ENCODE measurements at regions not wholly inside any gene's neighbourhood (a gene's known extent, or its start where the extent isn't known, plus 50 kb on each side); places are given as distances from the start of the nearest gene placed in this dataset.

DNA sequence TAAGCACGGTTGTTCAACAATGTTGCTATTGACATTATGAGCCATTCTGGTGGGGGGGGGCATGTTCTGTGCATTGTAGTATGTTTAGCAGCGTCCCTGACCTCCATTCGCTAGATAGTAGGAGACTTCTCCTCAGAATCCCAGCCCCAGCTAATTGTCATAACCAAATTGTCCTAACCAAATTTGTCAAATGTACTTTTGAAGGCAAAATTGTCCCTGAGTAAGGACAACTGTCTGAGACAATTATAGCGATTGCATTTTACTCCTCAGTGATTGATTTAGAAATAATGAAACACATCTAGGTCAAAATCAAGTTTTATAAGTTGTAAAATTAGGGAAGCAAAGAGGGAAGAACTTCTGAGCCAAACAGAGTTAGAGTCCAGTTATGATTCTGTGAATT, 541.8 kb upstream of the CHORDC1 start:
- 100% methylated on average over 1 of the region's 4 CpGs for WGBS (ENCODE audit: insufficient coverage, low lambda C conversion rate)

DNA sequence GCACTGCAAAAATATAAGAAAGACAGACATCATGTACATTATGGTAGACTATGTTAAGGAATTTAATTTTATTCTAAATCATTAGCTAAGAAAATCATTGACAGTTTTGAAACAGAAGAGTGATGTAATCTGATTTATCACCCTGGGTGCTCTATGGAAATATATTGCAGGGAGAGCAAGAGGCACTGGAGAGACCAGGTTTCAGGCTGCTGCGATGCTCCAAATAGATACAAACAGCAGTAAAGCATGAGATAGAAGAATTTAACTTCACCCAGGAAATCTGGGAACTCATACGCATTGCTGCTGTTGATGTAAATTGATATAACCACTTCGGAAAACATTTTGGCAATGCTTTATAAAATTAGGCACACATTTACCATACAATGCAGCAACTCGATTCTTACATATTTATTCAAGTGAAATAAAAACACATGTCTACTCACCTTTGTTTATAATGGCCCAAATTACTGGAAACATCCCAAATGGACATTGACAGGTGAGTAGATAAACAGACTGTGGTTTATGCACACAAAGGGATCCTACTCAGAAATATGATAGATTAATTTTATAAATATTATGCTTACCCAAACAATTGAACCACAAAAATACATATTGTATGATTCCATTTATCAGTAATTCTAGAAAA, 535.1 kb upstream of the CHORDC1 start:
- Histone ChIP-seq H3K4me3 (ENCODE audit: low read length) (no peak overlapping the region), H3K9me3 (ENCODE audit: control insufficient read depth, low read depth, low read length) (no peaks in the 10 kb centered on the region), H3K27ac (ENCODE audit: low read length) (no peak overlapping the region), H3K4me1 (ENCODE audit: control insufficient read depth, insufficient read depth, low read length) (no peaks in the 10 kb centered on the region), H3K27me3 (ENCODE audit: control insufficient read depth, insufficient read depth, low read length) (no peaks in the 10 kb centered on the region), H3K36me3 (ENCODE audit: control insufficient read depth, insufficient read depth, low read length) (no peaks in the 10 kb centered on the region)
- no CpG with 5 or more reads among the region's 4 CpGs for WGBS (ENCODE audit: insufficient coverage, low lambda C conversion rate)
- DNase-seq: no peak

More for the DNA sequence above, 541.8 kb upstream of the CHORDC1 start:
- Histone ChIP-seq H3K36me3 (ENCODE audit: control insufficient read depth, insufficient read depth, low read length) (no peaks in the 10 kb centered on the region), H3K4me1 (ENCODE audit: control insufficient read depth, insufficient read depth, low read length) (no peaks in the 10 kb centered on the region), H3K9me3 (ENCODE audit: control insufficient read depth, low read depth, low read length) (no peaks in the 10 kb centered on the region), H3K27ac (ENCODE audit: low read length) (no peak overlapping the region), H3K4me3 (ENCODE audit: low read length) (no peak overlapping the region), H3K27me3 (ENCODE audit: control insufficient read depth, insufficient read depth, low read length) (no peaks in the 10 kb centered on the region)
- no peak for DNase-seq

DNA sequence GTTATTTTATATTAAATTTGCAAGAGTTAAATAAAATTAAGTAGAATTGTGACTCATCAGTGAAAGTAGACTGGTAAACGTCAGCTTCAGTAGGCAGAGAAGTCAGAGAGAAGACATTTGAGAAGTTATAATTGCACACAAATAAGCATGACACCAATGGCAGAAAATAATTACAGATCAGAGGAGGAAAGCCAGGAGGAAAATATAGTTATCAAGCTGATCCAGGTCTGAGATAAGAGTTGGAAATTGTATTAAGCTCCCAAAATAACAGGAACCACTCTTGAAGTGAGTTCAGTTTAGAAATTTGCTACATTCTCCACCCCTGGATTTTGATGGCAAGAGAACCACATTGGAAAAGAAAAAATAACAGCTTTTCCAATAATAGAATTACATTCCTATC, 533.8 kb upstream of the CHORDC1 start:
- 100% methylated on average over 1 of the region's 1 CpG for WGBS (ENCODE audit: insufficient coverage, low lambda C conversion rate)

DNA sequence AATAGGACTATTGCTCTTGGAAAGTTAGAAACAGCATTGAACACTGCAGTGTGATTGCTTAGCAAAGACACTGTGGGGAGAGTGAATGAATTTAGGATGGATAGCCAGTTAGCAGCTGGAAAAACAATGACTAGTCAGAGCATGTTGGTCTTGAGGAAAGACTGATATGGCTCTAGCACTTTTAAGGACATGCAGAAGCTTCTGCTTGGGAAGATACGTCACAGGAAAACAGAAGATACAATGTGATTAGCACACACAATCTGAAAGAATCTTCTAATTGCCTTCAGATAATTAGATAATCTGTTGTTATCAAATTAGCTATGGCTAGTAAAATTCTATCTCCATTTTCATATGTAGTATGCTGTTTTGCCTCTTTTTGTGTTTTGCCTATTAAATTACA, 530.7 kb upstream of the CHORDC1 start:
- no CpG with 5 or more reads among the region's 1 CpG for WGBS (ENCODE audit: insufficient coverage, low lambda C conversion rate)
- Histone ChIP-seq H3K36me3 (ENCODE audit: control insufficient read depth, insufficient read depth, low read length) (no peaks in the 10 kb centered on the region), H3K4me3 (ENCODE audit: low read length) (no peak overlapping the region), H3K9me3 (ENCODE audit: control insufficient read depth, low read depth, low read length) (no peaks in the 10 kb centered on the region), H3K4me1 (ENCODE audit: control insufficient read depth, insufficient read depth, low read length) (no peaks in the 10 kb centered on the region), H3K27me3 (ENCODE audit: control insufficient read depth, insufficient read depth, low read length) (no peaks in the 10 kb centered on the region), H3K27ac (ENCODE audit: low read length) (no peak overlapping the region)
- DNase-seq: no peak

More for the DNA sequence above, 533.8 kb upstream of the CHORDC1 start:
- Histone ChIP-seq H3K27me3 (ENCODE audit: control insufficient read depth, insufficient read depth, low read length) (no peaks in the 10 kb centered on the region), H3K27ac (ENCODE audit: low read length) (no peak overlapping the region), H3K9me3 (ENCODE audit: control insufficient read depth, low read depth, low read length) (no peaks in the 10 kb centered on the region), H3K36me3 (ENCODE audit: control insufficient read depth, insufficient read depth, low read length) (no peaks in the 10 kb centered on the region), H3K4me1 (ENCODE audit: control insufficient read depth, insufficient read depth, low read length) (no peaks in the 10 kb centered on the region), H3K4me3 (ENCODE audit: low read length) (no peak overlapping the region)
- DNase-seq: no peak

DNA sequence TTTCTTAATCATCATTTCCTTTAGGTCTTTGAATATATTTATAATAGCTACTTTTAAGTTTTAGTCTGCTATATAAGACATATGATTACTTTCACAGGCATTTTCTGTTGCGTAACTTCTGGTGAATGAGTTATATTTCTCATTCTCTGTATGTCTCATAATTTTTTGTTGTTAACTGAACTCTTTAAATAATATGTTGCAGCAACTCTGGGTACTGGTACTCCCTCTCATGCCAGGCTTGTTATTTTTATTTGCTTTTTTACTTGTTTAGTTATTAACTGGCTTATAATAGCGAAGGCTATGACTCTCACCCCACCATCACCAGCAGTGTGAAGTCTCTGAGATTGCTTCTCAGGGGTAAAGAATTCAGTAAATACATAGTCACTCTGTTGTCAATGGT, 524.2 kb upstream of the CHORDC1 start:
- no peak overlapping the region for H3K27ac ChIP-seq (ENCODE audit: low read length)
- no peaks in the 10 kb centered on the region for H3K9me3 ChIP-seq (ENCODE audit: control insufficient read depth, low read depth, low read length)
- H3K4me3 ChIP-seq (ENCODE audit: low read length): no peak overlapping the region
- WGBS (ENCODE audit: insufficient coverage, low lambda C conversion rate): 50% methylated on average over 2 of the region's 2 CpGs
- no peaks in the 10 kb centered on the region for H3K36me3 ChIP-seq (ENCODE audit: control insufficient read depth, insufficient read depth, low read length)
- no peaks in the 10 kb centered on the region for H3K4me1 ChIP-seq (ENCODE audit: control insufficient read depth, insufficient read depth, low read length)
- H3K27me3 ChIP-seq (ENCODE audit: control insufficient read depth, insufficient read depth, low read length): no peaks in the 10 kb centered on the region
- no peak for DNase-seq

DNA sequence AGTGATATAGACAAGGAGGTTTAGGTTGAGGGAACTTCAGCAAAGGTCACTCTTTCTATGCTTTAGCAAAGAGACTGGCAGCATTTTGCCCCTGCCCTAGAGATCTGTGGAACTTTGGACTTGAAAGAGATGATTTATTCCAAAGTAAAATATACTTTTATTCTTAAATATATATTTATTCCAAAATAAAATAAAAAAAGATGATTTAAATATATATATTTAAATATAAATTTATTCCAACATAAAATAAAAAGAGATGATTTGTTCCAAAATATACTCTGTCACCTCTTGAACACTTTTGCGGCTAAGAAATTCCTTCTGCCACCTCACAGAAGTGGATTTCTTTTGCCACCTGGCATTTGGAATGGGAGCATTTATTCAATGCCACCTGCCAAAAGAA, 521.3 kb upstream of the CHORDC1 start:
- no CpG with 5 or more reads among the region's 1 CpG for WGBS (ENCODE audit: insufficient coverage, low lambda C conversion rate)
- Histone ChIP-seq H3K4me3 (ENCODE audit: low read length) (no peak overlapping the region), H3K36me3 (ENCODE audit: control insufficient read depth, insufficient read depth, low read length) (no peaks in the 10 kb centered on the region), H3K4me1 (ENCODE audit: control insufficient read depth, insufficient read depth, low read length) (no peaks in the 10 kb centered on the region), H3K9me3 (ENCODE audit: control insufficient read depth, low read depth, low read length) (no peaks in the 10 kb centered on the region), H3K27ac (ENCODE audit: low read length) (no peak overlapping the region), H3K27me3 (ENCODE audit: control insufficient read depth, insufficient read depth, low read length) (no peaks in the 10 kb centered on the region)
- no peak for DNase-seq

DNA sequence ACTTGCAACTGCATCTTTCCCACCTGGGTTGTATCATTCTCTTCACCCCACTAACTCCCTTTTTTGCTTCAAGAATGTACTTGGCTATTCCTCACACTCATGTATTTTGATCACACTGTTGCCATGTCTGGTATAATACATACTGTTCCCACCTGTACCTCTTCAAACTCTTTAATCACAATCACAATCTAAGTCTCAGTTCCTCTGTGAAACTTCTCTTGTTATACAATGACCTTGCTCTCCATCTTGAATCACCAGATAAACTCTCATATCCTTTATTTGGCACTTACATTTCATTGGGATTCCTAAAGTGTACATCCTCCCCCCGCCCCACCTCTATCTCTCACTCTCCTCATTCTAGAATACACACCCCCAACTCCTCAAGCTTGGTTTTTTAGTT, 516.0 kb upstream of the CHORDC1 start:
- WGBS (ENCODE audit: insufficient coverage, low lambda C conversion rate): no CpG with 5 or more reads among the region's 1 CpG
- no peak overlapping the region for H3K4me3 ChIP-seq (ENCODE audit: low read length)

DNA sequence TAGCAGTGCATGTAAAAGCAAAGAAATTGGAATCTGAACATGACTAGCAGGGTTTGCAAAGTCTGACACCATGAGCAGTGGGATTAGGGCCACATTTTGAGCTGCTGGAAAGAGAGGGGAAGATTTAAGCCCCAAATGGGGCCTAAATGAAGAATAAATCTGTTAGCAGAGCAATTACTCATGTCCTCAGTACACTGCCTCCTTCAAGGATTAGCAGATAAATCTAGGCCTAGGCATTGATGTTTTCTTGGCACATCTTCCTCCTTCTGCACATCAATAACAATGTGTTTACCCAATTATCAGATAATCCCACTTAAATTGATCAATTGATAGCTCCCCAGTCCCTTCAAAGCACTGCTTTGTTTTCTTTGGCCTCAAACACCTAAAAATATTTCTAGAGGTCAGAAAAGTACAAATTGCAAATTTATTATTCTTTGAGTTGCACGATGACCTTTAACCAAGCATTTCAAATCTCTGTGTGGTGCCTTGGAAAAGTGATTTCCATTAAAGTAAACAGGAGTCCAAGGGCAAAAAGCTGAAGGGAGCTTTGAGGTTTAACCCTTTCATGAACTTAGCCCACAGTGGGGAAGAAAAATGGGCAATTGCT, 514.7 kb upstream of the CHORDC1 start:
- H3K27ac ChIP-seq (ENCODE audit: low read length): no peak overlapping the region
- no peak for DNase-seq

More for the DNA sequence above, 516.0 kb upstream of the CHORDC1 start:
- no peak for DNase-seq
- Histone ChIP-seq H3K9me3 (ENCODE audit: control insufficient read depth, low read depth, low read length) (no peaks in the 10 kb centered on the region), H3K36me3 (ENCODE audit: control insufficient read depth, insufficient read depth, low read length) (no peaks in the 10 kb centered on the region), H3K4me1 (ENCODE audit: control insufficient read depth, insufficient read depth, low read length) (no peaks in the 10 kb centered on the region), H3K27me3 (ENCODE audit: control insufficient read depth, insufficient read depth, low read length) (no peaks in the 10 kb centered on the region), H3K27ac (ENCODE audit: low read length) (no peak overlapping the region)

DNA sequence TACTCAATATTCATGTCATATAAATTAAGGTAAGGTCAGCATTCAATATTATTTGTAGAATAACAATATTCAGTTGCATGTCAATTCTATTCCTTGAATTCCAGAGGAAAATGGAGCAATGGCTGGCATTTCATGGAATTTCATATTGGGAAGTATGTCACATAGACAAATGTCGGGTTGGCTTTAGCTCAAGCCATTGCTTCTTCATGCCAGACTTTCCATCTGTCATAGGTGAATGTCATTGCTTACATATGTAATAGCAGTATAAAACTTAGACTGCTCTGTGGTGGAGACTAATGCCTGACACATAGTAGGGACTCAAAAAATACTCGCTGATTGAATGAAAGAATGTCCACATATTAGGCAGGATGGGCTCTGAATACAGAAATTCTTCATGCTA, 509.6 kb upstream of the CHORDC1 start:
- DNase-seq: no peak
- Histone ChIP-seq H3K4me3 (ENCODE audit: low read length) (no peak overlapping the region), H3K4me1 (ENCODE audit: control insufficient read depth, insufficient read depth, low read length) (no peaks in the 10 kb centered on the region), H3K27me3 (ENCODE audit: control insufficient read depth, insufficient read depth, low read length) (no peaks in the 10 kb centered on the region), H3K27ac (ENCODE audit: low read length) (no peak overlapping the region), H3K9me3 (ENCODE audit: control insufficient read depth, low read depth, low read length) (no peaks in the 10 kb centered on the region), H3K36me3 (ENCODE audit: control insufficient read depth, insufficient read depth, low read length) (no peaks in the 10 kb centered on the region)
- WGBS (ENCODE audit: insufficient coverage, low lambda C conversion rate): no CpG with 5 or more reads among the region's 2 CpGs

More for the DNA sequence above, 514.7 kb upstream of the CHORDC1 start:
- H3K4me1 ChIP-seq (ENCODE audit: control insufficient read depth, insufficient read depth, low read length): no peaks in the 10 kb centered on the region
- H3K9me3 ChIP-seq (ENCODE audit: control insufficient read depth, low read depth, low read length): no peaks in the 10 kb centered on the region
- no peaks in the 10 kb centered on the region for H3K27me3 ChIP-seq (ENCODE audit: control insufficient read depth, insufficient read depth, low read length)
- no peaks in the 10 kb centered on the region for H3K36me3 ChIP-seq (ENCODE audit: control insufficient read depth, insufficient read depth, low read length)
- WGBS (ENCODE audit: insufficient coverage, low lambda C conversion rate): 0% methylated on average over 1 of the region's 1 CpG
- no peak overlapping the region for H3K4me3 ChIP-seq (ENCODE audit: low read length)

DNA sequence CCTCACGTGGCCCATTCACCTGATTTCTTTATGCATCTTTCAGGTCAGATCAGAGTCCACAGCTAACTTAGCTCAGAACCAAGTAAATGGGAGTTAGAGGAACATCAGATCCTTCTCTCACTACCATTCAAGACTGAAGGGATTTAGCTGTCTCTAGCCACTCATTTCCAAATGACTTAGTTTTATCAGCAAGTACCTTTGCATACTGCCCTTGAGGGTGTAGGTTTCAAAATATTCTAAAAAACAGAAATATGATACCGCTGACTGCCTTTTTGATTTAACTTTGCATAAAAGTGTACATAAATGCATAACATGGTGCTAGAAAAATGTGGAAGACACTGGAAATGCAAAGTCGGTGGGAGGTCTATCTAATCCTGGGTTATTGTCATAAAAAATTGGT, 500.6 kb upstream of the CHORDC1 start:
- Histone ChIP-seq H3K4me3 (ENCODE audit: low read length) (no peak overlapping the region), H3K27me3 (ENCODE audit: control insufficient read depth, insufficient read depth, low read length) (no peaks in the 10 kb centered on the region), H3K9me3 (ENCODE audit: control insufficient read depth, low read depth, low read length) (no peaks in the 10 kb centered on the region), H3K4me1 (ENCODE audit: control insufficient read depth, insufficient read depth, low read length) (no peaks in the 10 kb centered on the region), H3K27ac (ENCODE audit: low read length) (no peak overlapping the region), H3K36me3 (ENCODE audit: control insufficient read depth, insufficient read depth, low read length) (no peaks in the 10 kb centered on the region)
- no peak for DNase-seq
- 100% methylated on average over 2 of the region's 3 CpGs for WGBS (ENCODE audit: insufficient coverage, low lambda C conversion rate)
